ENCODE measurements at regions not wholly inside any gene's neighbourhood (a gene's known extent, or its start where the extent isn't known, plus 50 kb on each side); places are given as distances from the start of the nearest gene placed in this dataset.
"Not testable (repeated sequence)": the region's sequence is repeated elsewhere in the genome, so short reads cannot be mapped to it uniquely, and the experiment has no call there.

- not testable (repeated sequence) for H2AK5ac ChIP-seq (ENCODE audit: low read depth, low read length); H3K4me3 ChIP-seq (ENCODE audit: low read length in 2 of 2); H4K8ac ChIP-seq (ENCODE audit: low read depth, low read length); H3K23ac ChIP-seq (ENCODE audit: low read depth, low read length, poor library complexity); H2AFZ ChIP-seq (ENCODE audit: low read length); DNase-seq (ENCODE audit: low spot score); H2BK120ac ChIP-seq (ENCODE audit: low read depth, low read length); H3K4ac ChIP-seq (ENCODE audit: low read length); H3K36me3 ChIP-seq (replicated peaks in 1 of 2; ENCODE audit: control insufficient read depth in 2 of 2, insufficient read depth in 2 of 2, low read length in 2 of 2); H2BK12ac ChIP-seq (ENCODE audit: low read length); H3K4me2 ChIP-seq (ENCODE audit: insufficient read depth, low read length, poor library complexity, severe bottlenecking); H2BK5ac ChIP-seq (ENCODE audit: low read length); H3K27me3 ChIP-seq (ENCODE audit: control insufficient read depth in 3 of 3, insufficient read depth in 3 of 3, low read depth in 1 of 3, low read length in 3 of 3); H4K91ac ChIP-seq (ENCODE audit: low read depth, low read length, poor library complexity); H2BK15ac ChIP-seq (ENCODE audit: low read length); H3K9ac ChIP-seq (ENCODE audit: low read depth, low read length, poor library complexity); H3K18ac ChIP-seq (ENCODE audit: low read length); H3K9me3 ChIP-seq (replicated peaks in 1 of 2; ENCODE audit: control insufficient read depth in 2 of 2, insufficient read depth in 1 of 2, low read depth in 1 of 2, low read length in 2 of 2); H3K79me1 ChIP-seq (ENCODE audit: low read depth, low read length); H3K14ac ChIP-seq (ENCODE audit: low read length); H3K4me1 ChIP-seq (ENCODE audit: control insufficient read depth in 2 of 2, insufficient read depth in 1 of 2, low read depth in 1 of 2, low read length in 2 of 2); H3K27ac ChIP-seq (replicated peaks; ENCODE audit: low read length)
- WGBS, 2 donors (ENCODE audit: extremely low coverage in 2 of 2, insufficient read length in 2 of 2, insufficient replicate concordance in 1 of 2), result no CpG with 5 or more reads among the region's 1 CpG
Measured at GRCh38 chr2:111257607-111258006, 136.9 kb downstream of the BCL2L11 start.

- not testable (repeated sequence) for H3K18ac ChIP-seq (ENCODE audit: low read length); H3K14ac ChIP-seq (ENCODE audit: low read length); H2BK5ac ChIP-seq (ENCODE audit: low read length); DNase-seq (ENCODE audit: low spot score); H3K4me3 ChIP-seq (ENCODE audit: low read length in 2 of 2); H3K23ac ChIP-seq (ENCODE audit: low read depth, low read length, poor library complexity); H3K4ac ChIP-seq (ENCODE audit: low read length); H3K36me3 ChIP-seq (replicated peaks in 1 of 2; ENCODE audit: control insufficient read depth in 2 of 2, insufficient read depth in 2 of 2, low read length in 2 of 2); H2AFZ ChIP-seq (ENCODE audit: low read length); H3K27ac ChIP-seq (replicated peaks; ENCODE audit: low read length); H3K4me1 ChIP-seq (ENCODE audit: control insufficient read depth in 2 of 2, insufficient read depth in 1 of 2, low read depth in 1 of 2, low read length in 2 of 2); H4K91ac ChIP-seq (ENCODE audit: low read depth, low read length, poor library complexity); H2AK5ac ChIP-seq (ENCODE audit: low read depth, low read length); H2BK120ac ChIP-seq (ENCODE audit: low read depth, low read length); H2BK15ac ChIP-seq (ENCODE audit: low read length); H3K9me3 ChIP-seq (replicated peaks in 1 of 2; ENCODE audit: control insufficient read depth in 2 of 2, insufficient read depth in 1 of 2, low read depth in 1 of 2, low read length in 2 of 2); H4K8ac ChIP-seq (ENCODE audit: low read depth, low read length); H3K9ac ChIP-seq (ENCODE audit: low read depth, low read length, poor library complexity); H2BK12ac ChIP-seq (ENCODE audit: low read length); H3K79me1 ChIP-seq (ENCODE audit: low read depth, low read length); H3K4me2 ChIP-seq (ENCODE audit: insufficient read depth, low read length, poor library complexity, severe bottlenecking); H3K27me3 ChIP-seq (ENCODE audit: control insufficient read depth in 3 of 3, insufficient read depth in 3 of 3, low read depth in 1 of 3, low read length in 3 of 3)
- no CpG with 5 or more reads among the region's 1 CpG for WGBS, 2 donors (ENCODE audit: extremely low coverage in 2 of 2, insufficient read length in 2 of 2, insufficient replicate concordance in 1 of 2)
Measured at GRCh38 chr2:111258318-111258717, 137.6 kb downstream of the BCL2L11 start.

- WGBS, 2 donors (ENCODE audit: extremely low coverage in 2 of 2, insufficient read length in 2 of 2, insufficient replicate concordance in 1 of 2), result no CpG with 5 or more reads among the region's 9 CpGs
- not testable (repeated sequence) for DNase-seq (ENCODE audit: low spot score)
Measured at GRCh38 chr2:111262627-111263379, 142.1 kb downstream of the BCL2L11 start.

DNA sequence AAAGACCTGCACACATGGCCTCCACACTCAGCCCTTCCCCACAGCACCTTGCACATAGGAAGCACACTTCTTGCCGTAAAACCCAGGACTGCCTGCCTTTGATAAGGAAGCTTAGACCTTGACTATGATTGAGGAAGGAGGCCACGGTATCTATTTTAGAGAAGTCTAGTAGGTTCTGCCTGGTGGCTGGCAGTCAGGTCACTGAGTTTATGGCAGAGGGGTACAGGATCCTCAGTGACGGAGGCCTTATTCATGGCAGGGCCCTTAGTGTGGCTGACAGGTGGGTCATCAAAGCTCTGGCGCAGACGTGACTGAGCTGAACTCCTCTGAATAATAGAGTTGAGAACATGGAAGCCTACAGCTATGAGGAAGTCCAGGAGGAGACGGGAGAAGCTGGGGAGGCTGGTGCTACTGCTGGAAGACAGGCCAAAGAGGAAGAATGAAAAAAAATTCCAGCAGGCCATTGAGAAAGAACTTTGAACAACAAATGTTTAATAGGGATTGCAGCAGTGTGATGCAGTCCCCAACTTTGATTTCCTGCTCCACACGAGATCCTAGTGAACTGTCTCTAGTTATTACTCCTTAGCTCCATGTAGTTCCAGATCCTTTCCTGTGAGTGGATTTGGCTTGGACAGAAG is 142.8 kb downstream of the BCL2L11 start:
- not testable (repeated sequence) for H3K4me3 ChIP-seq (ENCODE audit: low read length in 2 of 2); H3K23ac ChIP-seq (ENCODE audit: low read depth, low read length, poor library complexity); H2AFZ ChIP-seq (ENCODE audit: low read length); H4K91ac ChIP-seq (ENCODE audit: low read depth, low read length, poor library complexity); H2BK15ac ChIP-seq (ENCODE audit: low read length); H4K8ac ChIP-seq (ENCODE audit: low read depth, low read length); H3K79me1 ChIP-seq (ENCODE audit: low read depth, low read length); H3K9me3 ChIP-seq (replicated peaks in 1 of 2; ENCODE audit: control insufficient read depth in 2 of 2, insufficient read depth in 1 of 2, low read depth in 1 of 2, low read length in 2 of 2); H2BK120ac ChIP-seq (ENCODE audit: low read depth, low read length); H3K27me3 ChIP-seq (ENCODE audit: control insufficient read depth in 3 of 3, insufficient read depth in 3 of 3, low read depth in 1 of 3, low read length in 3 of 3); H3K4me1 ChIP-seq (ENCODE audit: control insufficient read depth in 2 of 2, insufficient read depth in 1 of 2, low read depth in 1 of 2, low read length in 2 of 2); H3K4ac ChIP-seq (ENCODE audit: low read length); H3K4me2 ChIP-seq (ENCODE audit: insufficient read depth, low read length, poor library complexity, severe bottlenecking); H3K27ac ChIP-seq (replicated peaks; ENCODE audit: low read length); H3K36me3 ChIP-seq (replicated peaks in 1 of 2; ENCODE audit: control insufficient read depth in 2 of 2, insufficient read depth in 2 of 2, low read length in 2 of 2); H2BK12ac ChIP-seq (ENCODE audit: low read length); H3K18ac ChIP-seq (ENCODE audit: low read length); H2BK5ac ChIP-seq (ENCODE audit: low read length); DNase-seq (ENCODE audit: low spot score); H3K14ac ChIP-seq (ENCODE audit: low read length); H2AK5ac ChIP-seq (ENCODE audit: low read depth, low read length); H3K9ac ChIP-seq (ENCODE audit: low read depth, low read length, poor library complexity)
- no CpG with 5 or more reads among the region's 7 CpGs for WGBS, 2 donors (ENCODE audit: extremely low coverage in 2 of 2, insufficient read length in 2 of 2, insufficient replicate concordance in 1 of 2)

More at GRCh38 chr2:111262627-111263379, 142.1 kb downstream of the BCL2L11 start:
- not testable (repeated sequence) for H3K4me2 ChIP-seq (ENCODE audit: insufficient read depth, low read length, poor library complexity, severe bottlenecking); H4K8ac ChIP-seq (ENCODE audit: low read depth, low read length); H2BK5ac ChIP-seq (ENCODE audit: low read length); H2AK5ac ChIP-seq (ENCODE audit: low read depth, low read length); H3K23ac ChIP-seq (ENCODE audit: low read depth, low read length, poor library complexity); H3K9me3 ChIP-seq (replicated peaks in 1 of 2; ENCODE audit: control insufficient read depth in 2 of 2, insufficient read depth in 1 of 2, low read depth in 1 of 2, low read length in 2 of 2); H3K18ac ChIP-seq (ENCODE audit: low read length); H2BK15ac ChIP-seq (ENCODE audit: low read length); H3K4me3 ChIP-seq (ENCODE audit: low read length in 2 of 2); H2BK120ac ChIP-seq (ENCODE audit: low read depth, low read length); H3K9ac ChIP-seq (ENCODE audit: low read depth, low read length, poor library complexity); H3K27ac ChIP-seq (replicated peaks; ENCODE audit: low read length); H3K27me3 ChIP-seq (ENCODE audit: control insufficient read depth in 3 of 3, insufficient read depth in 3 of 3, low read depth in 1 of 3, low read length in 3 of 3); H3K36me3 ChIP-seq (replicated peaks in 1 of 2; ENCODE audit: control insufficient read depth in 2 of 2, insufficient read depth in 2 of 2, low read length in 2 of 2); H4K91ac ChIP-seq (ENCODE audit: low read depth, low read length, poor library complexity); H2AFZ ChIP-seq (ENCODE audit: low read length); H3K14ac ChIP-seq (ENCODE audit: low read length); H3K4me1 ChIP-seq (ENCODE audit: control insufficient read depth in 2 of 2, insufficient read depth in 1 of 2, low read depth in 1 of 2, low read length in 2 of 2); H3K79me1 ChIP-seq (ENCODE audit: low read depth, low read length); H3K4ac ChIP-seq (ENCODE audit: low read length)
- H2BK12ac ChIP-seq (ENCODE audit: low read length), result peak overlapping the region; percentile 22

Measured in neuronal stem cell (in vitro differentiated cells).